ENCODE measurements at regions not wholly inside any gene's neighbourhood (a gene's known extent, or its start where the extent isn't known, plus 50 kb on each side); places are given as distances from the start of the nearest gene placed in this dataset.

- peak; percentile 35 for DNase-seq
Observed at GRCh38 chr2:234550511-234551107, 53.7 kb upstream of the ARL4C start.

- no peak for DNase-seq
Observed at GRCh38 chr2:234550056-234550455, 53.2 kb upstream of the ARL4C start.

- DNase-seq = no peak
Observed at GRCh38 chr2:234548695-234549420, 52.0 kb upstream of the ARL4C start.

GRCh38 chr2:234546770-234547169, 49.9 kb upstream of the ARL4C start:
- DNase-seq = no peak

Data from NCI-H2171 (cell line).